ENCODE measurements at regions not wholly inside any gene's neighbourhood (a gene's known extent, or its start where the extent isn't known, plus 50 kb on each side); places are given as distances from the start of the nearest gene placed in this dataset.

GRCh38 chr10:15453926-15454325, 82.8 kb upstream of the FAM171A1 start:
- no peak for DNase-seq (ENCODE audit: low read depth)
- in situ Hi-C loops (cut with HindIII; ENCODE audit: low sequenced_read_pairs): no loop called here
- TF ChIP-seq CTCF (IDR thresholded peaks at IDR 0.05; ENCODE audit: low read depth, low read length, missing control alignments): no peak
- H3K4me3 ChIP-seq (ENCODE audit: low read depth, low read length): no peak overlapping the region

- DNase-seq (ENCODE audit: low read depth): no peak
- no peak for TF ChIP-seq CTCF (IDR thresholded peaks at IDR 0.05; ENCODE audit: low read depth, low read length, missing control alignments)
- H3K4me3 ChIP-seq (ENCODE audit: low read depth, low read length): no peak overlapping the region
- in situ Hi-C loops (cut with HindIII; ENCODE audit: low sequenced_read_pairs): no loop called here
These were observed 82.4 kb upstream of the FAM171A1 start for GRCh38 chr10:15453457-15453856.

- no peak overlapping the region for H3K4me3 ChIP-seq (ENCODE audit: low read depth, low read length)
- no peak for DNase-seq (ENCODE audit: low read depth)
- no peak for TF ChIP-seq CTCF (IDR thresholded peaks at IDR 0.05; ENCODE audit: low read depth, low read length, missing control alignments)
- in situ Hi-C loops (cut with HindIII; ENCODE audit: low sequenced_read_pairs): no loop called here
These were observed 81.5 kb upstream of the FAM171A1 start for GRCh38 chr10:15452545-15452944.

- no peak for DNase-seq (ENCODE audit: low read depth)
- H3K4me3 ChIP-seq (ENCODE audit: low read depth, low read length): no peak overlapping the region
- in situ Hi-C loops (cut with HindIII; ENCODE audit: low sequenced_read_pairs): no loop called here
- no peak for TF ChIP-seq CTCF (IDR thresholded peaks at IDR 0.05; ENCODE audit: low read depth, low read length, missing control alignments)
These were observed 80.3 kb upstream of the FAM171A1 start for GRCh38 chr10:15451137-15452094.

GRCh38 chr10:15448598-15448997, 77.5 kb upstream of the FAM171A1 start:
- in situ Hi-C loops (cut with HindIII; ENCODE audit: low sequenced_read_pairs): loop anchor here (25.0 kb wide), 1 partner anchor 264 kb away; the partner anchor contains the start of gene ITGA8
- H3K4me3 ChIP-seq (ENCODE audit: low read depth, low read length): no peak overlapping the region
- DNase-seq (ENCODE audit: low read depth): no peak
- no peak for TF ChIP-seq CTCF (IDR thresholded peaks at IDR 0.05; ENCODE audit: low read depth, low read length, missing control alignments)

GRCh38 chr10:15445006-15445390, 73.9 kb upstream of the FAM171A1 start:
- DNase-seq (ENCODE audit: low read depth): no peak
- in situ Hi-C loops (cut with HindIII; ENCODE audit: low sequenced_read_pairs): loop anchor here (25.0 kb wide), 1 partner anchor 267 kb away; the partner anchor contains the start of gene ITGA8
- no peak for TF ChIP-seq CTCF (IDR thresholded peaks at IDR 0.05; ENCODE audit: low read depth, low read length, missing control alignments)
- no peak overlapping the region for H3K4me3 ChIP-seq (ENCODE audit: low read depth, low read length)
